Upper lobe of left lung (tissue), 4 donors: ENCODE measurements at regions not wholly inside any gene's neighbourhood (a gene's known extent, or its start where the extent isn't known, plus 50 kb on each side); places are given as distances from the start of the nearest gene placed in this dataset.

Source experiments
- CTCF ChIP-seq, 6 experiments: fragments of 450-650 bp in 4 of 6; fragments of 200-600 bp in 2 of 6; sonication (generic) in 2 of 6; IDR thresholded peaks; one replicate each; pipeline ENCODE4 v1.5.1; 2016 to 2019; ENCODE audit warnings: antibody characterized with exemption in 6 of 6
- EP300 ChIP-seq, 4 donors: sonication (generic); formaldehyde crosslinking; IDR thresholded peaks; one replicate each; pipeline ENCODE4 v1.5.1; 2017; ENCODE audit warnings: antibody characterized with exemption in 4 of 4, control low read depth in 2 of 4
- POLR2A ChIP-seq, 4 donors: fragments of 450-650 bp; IDR thresholded peaks; one replicate each; pipeline ENCODE4 v1.5.1; 2016 to 2017; ENCODE audit warnings: antibody characterized with exemption in 4 of 4, mild to moderate bottlenecking in 2 of 4
- POLR2AphosphoS5 ChIP-seq, 2 donors: sonication (generic); formaldehyde crosslinking; IDR thresholded peaks; one replicate each; pipeline ENCODE4 v1.5.1; 2017; ENCODE audit warnings: antibody characterized with exemption in 2 of 2

DNA sequence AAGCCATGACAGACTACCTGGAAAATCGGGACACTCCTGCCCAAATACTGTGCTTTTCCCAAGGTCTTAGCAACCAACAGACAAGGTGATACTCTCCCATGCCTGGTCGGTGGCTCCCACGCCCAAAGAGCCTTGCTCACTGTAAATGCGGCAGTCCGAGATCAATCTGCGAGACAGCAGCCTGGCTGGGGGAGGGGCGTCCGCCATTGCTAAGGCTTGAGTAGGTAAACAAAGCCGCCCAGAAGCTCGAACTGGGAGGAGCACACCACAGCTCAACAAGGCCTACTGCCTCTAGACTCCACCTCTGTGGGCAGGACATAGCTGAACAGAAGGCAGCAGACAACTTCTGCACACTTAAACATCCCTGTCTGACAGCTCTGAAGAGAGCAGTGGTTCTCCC, 272.1 kb upstream of the CCNG1 start:
- TF ChIP-seq POLR2A (IDR thresholded peaks at IDR 0.05): no peak
- TF ChIP-seq POLR2AphosphoS5 (IDR thresholded peaks at IDR 0.05): no peak
- no peak for TF ChIP-seq EP300 (IDR thresholded peaks at IDR 0.05)
- TF ChIP-seq CTCF (IDR thresholded peaks at IDR 0.05): no peak
